ENCODE measurements at regions not wholly inside any gene's neighbourhood (a gene's known extent, or its start where the extent isn't known, plus 50 kb on each side); places are given as distances from the start of the nearest gene placed in this dataset.
A peak's percentile ranks its signal among the peaks of the same experiment; 100 is the strongest.
"Not testable (repeated sequence)": the region's sequence is repeated elsewhere in the genome, so short reads cannot be mapped to it uniquely, and the experiment has no call there.

GRCh38 chr12:94856324-94856723, 147.2 kb downstream of the NDUFA12 start:
- DNase-seq, result no peak

- no peak for DNase-seq
These were observed 147.6 kb downstream of the NDUFA12 start for GRCh38 chr12:94855853-94856252.

GRCh38 chr12:94851396-94852028, 152.0 kb downstream of the NDUFA12 start:
- DNase-seq, result no peak

- no peak for DNase-seq
These were observed 154.0 kb downstream of the NDUFA12 start for GRCh38 chr12:94849411-94849976.

GRCh38 chr12:94848966-94849365, 154.5 kb downstream of the NDUFA12 start:
- no peak for DNase-seq

GRCh38 chr12:94845110-94845509, 158.4 kb downstream of the NDUFA12 start:
- no peak for DNase-seq

GRCh38 chr12:94844452-94844851, 159.0 kb downstream of the NDUFA12 start:
- DNase-seq, result no peak

GRCh38 chr12:94841904-94842610, 161.4 kb downstream of the NDUFA12 start:
- DNase-seq, result no peak

GRCh38 chr12:94841177-94841576, 162.3 kb downstream of the NDUFA12 start:
- DNase-seq, result no peak

GRCh38 chr12:94839347-94839746, 164.2 kb downstream of the NDUFA12 start:
- no peak for DNase-seq

- DNase-seq, result not testable (repeated sequence)
These were observed 166.4 kb downstream of the NDUFA12 start for GRCh38 chr12:94836952-94837670.

GRCh38 chr12:94834036-94834625, 169.4 kb downstream of the NDUFA12 start:
- no peak for DNase-seq

- peak; percentile 72 for DNase-seq
These were observed 170.5 kb downstream of the NDUFA12 start for GRCh38 chr12:94832780-94833681.

- DNase-seq, result no peak
These were observed 171.4 kb downstream of the NDUFA12 start for GRCh38 chr12:94832105-94832504.

- DNase-seq, result no peak
These were observed 172.3 kb downstream of the NDUFA12 start for GRCh38 chr12:94831081-94831751.

GRCh38 chr12:94829552-94829951, 173.9 kb downstream of the NDUFA12 start:
- DNase-seq, result no peak

- DNase-seq, result no peak
These were observed 168.7 kb upstream of the TMCC3 start for GRCh38 chr12:94819011-94819410.

GRCh38 chr12:94817695-94818075, 167.3 kb upstream of the TMCC3 start:
- DNase-seq, result no peak

GRCh38 chr12:94817201-94817600, 166.8 kb upstream of the TMCC3 start:
- DNase-seq, result not testable (repeated sequence)

GRCh38 chr12:94816746-94817145, 166.4 kb upstream of the TMCC3 start:
- DNase-seq, result not testable (repeated sequence)

GRCh38 chr12:94815958-94816357, 165.6 kb upstream of the TMCC3 start:
- DNase-seq, result no peak

GRCh38 chr12:94815450-94815849, 165.1 kb upstream of the TMCC3 start:
- no peak for DNase-seq

All from DMS79 treated with DMSO at 0.1 percent for 48 hours (cell line).